ENCODE measurements at regions not wholly inside any gene's neighbourhood (a gene's known extent, or its start where the extent isn't known, plus 50 kb on each side); places are given as distances from the start of the nearest gene placed in this dataset.

DNA sequence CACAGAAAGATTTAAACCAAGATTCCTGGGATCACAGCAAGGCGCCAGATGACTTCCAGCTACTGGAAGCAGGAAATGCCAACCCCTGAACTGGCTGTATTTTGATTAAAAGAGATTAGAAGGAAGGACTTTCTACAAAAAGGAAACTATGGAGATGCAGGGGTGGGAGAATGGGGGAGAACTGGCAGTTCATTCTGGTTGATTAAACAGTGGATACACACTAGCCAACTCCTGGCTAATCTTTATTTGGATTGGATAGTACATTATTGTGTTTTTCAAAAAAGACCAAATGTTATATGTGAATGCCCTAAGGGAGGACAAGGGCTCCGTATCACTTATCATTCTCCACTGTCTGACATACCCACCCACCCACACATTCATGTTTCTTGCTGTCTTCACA lies 93.2 kb downstream of the CDO1 start:
- intact Hi-C loops (cut with DNase I), result no loop called here
- H3K27me3 ChIP-seq, result no peaks in the 10 kb centered on the region
- DNase-seq, result no peak
- H3K36me3 ChIP-seq, result no peaks in the 10 kb centered on the region
- no peaks in the 10 kb centered on the region for H3K9me3 ChIP-seq
- H3K27ac ChIP-seq, result no peak overlapping the region
- H3K4me1 ChIP-seq, result no peaks in the 10 kb centered on the region
- no peak overlapping the region for H3K4me3 ChIP-seq (replicated peaks in 1 of 3)
- WGBS, 2 donors, result 57 to 71% methylated on average over 2 of the region's 2 CpGs
- TF ChIP-seq POLR2A (IDR thresholded peaks at IDR 0.05) (no peak), CTCF (IDR thresholded peaks at IDR 0.05) (no peak)

GRCh38 chr5:115720888-115721287 lies 95.1 kb upstream of the TMED7 start:
- no peaks in the 10 kb centered on the region for H3K36me3 ChIP-seq
- H3K4me1 ChIP-seq, result no peaks in the 10 kb centered on the region
- WGBS, 2 donors, result 66 to 75% methylated on average over 2 of the region's 2 CpGs
- H3K4me3 ChIP-seq (replicated peaks in 1 of 3), result no peak overlapping the region
- TF ChIP-seq CTCF (IDR thresholded peaks at IDR 0.05) (no peak), POLR2A (IDR thresholded peaks at IDR 0.05) (no peak)
- no peaks in the 10 kb centered on the region for H3K9me3 ChIP-seq
- intact Hi-C loops (cut with DNase I), result no loop called here
- no peaks in the 10 kb centered on the region for H3K27me3 ChIP-seq
- no peak for DNase-seq
- no peak overlapping the region for H3K27ac ChIP-seq

DNA sequence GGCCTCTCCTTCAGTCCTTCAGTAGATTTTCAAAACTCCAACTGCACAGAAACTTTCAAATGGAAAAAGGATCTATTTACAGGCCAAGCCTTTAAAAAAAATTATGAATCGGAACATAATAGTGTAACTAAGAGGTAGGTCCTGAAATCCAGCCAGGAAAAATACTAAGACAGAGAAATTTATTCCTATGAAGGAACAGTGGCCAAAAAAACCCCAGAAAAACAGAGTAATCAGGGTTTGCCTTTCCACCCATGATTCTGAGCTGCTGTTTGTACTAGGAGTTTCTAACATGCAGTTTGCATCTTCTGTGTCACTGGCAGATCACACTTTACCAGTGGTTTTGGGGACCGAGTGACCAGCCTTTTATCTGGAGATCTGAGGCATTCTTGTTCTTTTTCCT lies 93.1 kb upstream of the TMED7 start:
- WGBS, 2 donors, result 65 to 75% methylated on average over 2 of the region's 2 CpGs
- H3K36me3 ChIP-seq, result no peaks in the 10 kb centered on the region
- intact Hi-C loops (cut with DNase I), result no loop called here
- no peak overlapping the region for H3K4me3 ChIP-seq (replicated peaks in 1 of 3)
- no peaks in the 10 kb centered on the region for H3K9me3 ChIP-seq
- no peaks in the 10 kb centered on the region for H3K27me3 ChIP-seq
- no peak for TF ChIP-seq POLR2A (IDR thresholded peaks at IDR 0.05)
- TF ChIP-seq CTCF (IDR thresholded peaks at IDR 0.05), result no peak
- no peaks in the 10 kb centered on the region for H3K4me1 ChIP-seq
- no peak overlapping the region for H3K27ac ChIP-seq
- no peak for DNase-seq

GRCh38 chr5:115713408-115713807 lies 87.6 kb upstream of the TMED7 start:
- Histone ChIP-seq H3K4me1 (no peaks in the 10 kb centered on the region), H3K27ac (no peak overlapping the region), H3K9me3 (no peaks in the 10 kb centered on the region), H3K27me3 (no peaks in the 10 kb centered on the region), H3K4me3 (replicated peaks in 1 of 3) (no peak overlapping the region), H3K36me3 (no peaks in the 10 kb centered on the region)
- TF ChIP-seq POLR2A (IDR thresholded peaks at IDR 0.05) (no peak), CTCF (IDR thresholded peaks at IDR 0.05) (no peak)
- no peak for DNase-seq
- intact Hi-C loops (cut with DNase I), result no loop called here

- Histone ChIP-seq H3K9me3 (no peaks in the 10 kb centered on the region), H3K4me1 (no peaks in the 10 kb centered on the region), H3K27me3 (no peaks in the 10 kb centered on the region), H3K36me3 (no peaks in the 10 kb centered on the region), H3K4me3 (replicated peaks in 1 of 3) (no peak overlapping the region), H3K27ac (no peak overlapping the region)
- DNase-seq, result no peak
- intact Hi-C loops (cut with DNase I), result no loop called here
- TF ChIP-seq POLR2A (IDR thresholded peaks at IDR 0.05) (no peak), CTCF (IDR thresholded peaks at IDR 0.05) (no peak)
- WGBS, 2 donors, result 68 to 72% methylated on average over 3 of the region's 3 CpGs
These were observed 83.7 kb upstream of the TMED7 start for GRCh38 chr5:115709585-115709984.
